ENCODE measurements at regions not wholly inside any gene's neighbourhood (a gene's known extent, or its start where the extent isn't known, plus 50 kb on each side); places are given as distances from the start of the nearest gene placed in this dataset.

- no peak for DNase-seq
- no peak overlapping the region for H3K4me3 ChIP-seq
- no peak overlapping the region for H3K9ac ChIP-seq
- H3K9me3 ChIP-seq (ENCODE audit: low read depth): no peaks in the 10 kb centered on the region
- no peaks in the 10 kb centered on the region for H3K36me3 ChIP-seq (ENCODE audit: low read depth)
- H3K4me1 ChIP-seq (ENCODE audit: insufficient read depth): no peaks in the 10 kb centered on the region
- no peaks in the 10 kb centered on the region for H3K79me2 ChIP-seq (ENCODE audit: insufficient read depth)
- H3K4me2 ChIP-seq (ENCODE audit: unreplicated experiment): no peak overlapping the region
- no peaks in the 10 kb centered on the region for H3F3A ChIP-seq (ENCODE audit: insufficient read depth)
- H3K27ac ChIP-seq: no peak overlapping the region
- in situ Hi-C loops (cut with MboI): no loop called here
- H2AFZ ChIP-seq: no peak overlapping the region
- TF ChIP-seq EZH2phosphoT487 (IDR thresholded peaks at IDR 0.05; ENCODE audit: insufficient read depth, low read depth): no peak
- no peak for TF ChIP-seq EZH2 (IDR thresholded peaks at IDR 0.05; ENCODE audit: insufficient read depth, poor library complexity, severe bottlenecking)
- no peaks in the 10 kb centered on the region for H3K27me3 ChIP-seq (replicated peaks; ENCODE audit: insufficient read depth)
- H3K9me2 ChIP-seq (ENCODE audit: insufficient read depth): no peaks in the 10 kb centered on the region
- H4K20me1 ChIP-seq (ENCODE audit: insufficient read depth): no peaks in the 10 kb centered on the region
- WGBS, 2 experiments (ENCODE audit: low coverage in 1 of 2, low lambda C conversion rate in 2 of 2, missing lambda C conversion rate in 2 of 2): 91 to 93% methylated on average over 2 of the region's 2 CpGs
Measured at GRCh38 chr6:128720891-128721290, 162.0 kb upstream of the LAMA2 start.

GRCh38 chr6:128719786-128720185, 163.2 kb upstream of the LAMA2 start:
- in situ Hi-C loops (cut with MboI): loop anchor here (10.0 kb wide), 1 partner anchor 195 kb away; the partner anchor contains the start of gene PTPRK
- no peak overlapping the region for H3K4me2 ChIP-seq (ENCODE audit: unreplicated experiment)
- DNase-seq: no peak
- no peak overlapping the region for H2AFZ ChIP-seq
- no peak overlapping the region for H3K4me3 ChIP-seq
- no peaks in the 10 kb centered on the region for H3K4me1 ChIP-seq (ENCODE audit: insufficient read depth)
- H3K27me3 ChIP-seq (replicated peaks; ENCODE audit: insufficient read depth): no peaks in the 10 kb centered on the region
- TF ChIP-seq EZH2 (IDR thresholded peaks at IDR 0.05; ENCODE audit: insufficient read depth, poor library complexity, severe bottlenecking) (no peak), EZH2phosphoT487 (IDR thresholded peaks at IDR 0.05; ENCODE audit: insufficient read depth, low read depth) (no peak)
- H4K20me1 ChIP-seq (ENCODE audit: insufficient read depth): no peaks in the 10 kb centered on the region
- H3K79me2 ChIP-seq (ENCODE audit: insufficient read depth): no peaks in the 10 kb centered on the region
- no peaks in the 10 kb centered on the region for H3K9me2 ChIP-seq (ENCODE audit: insufficient read depth)
- no peak overlapping the region for H3K27ac ChIP-seq
- H3K36me3 ChIP-seq (ENCODE audit: low read depth): no peaks in the 10 kb centered on the region
- H3K9me3 ChIP-seq (ENCODE audit: low read depth): no peaks in the 10 kb centered on the region
- H3F3A ChIP-seq (ENCODE audit: insufficient read depth): no peaks in the 10 kb centered on the region
- 82 to 86% methylated on average over 3 of the region's 3 CpGs for WGBS, 2 experiments (ENCODE audit: low coverage in 1 of 2, low lambda C conversion rate in 2 of 2, missing lambda C conversion rate in 2 of 2)
- no peak overlapping the region for H3K9ac ChIP-seq

DNA sequence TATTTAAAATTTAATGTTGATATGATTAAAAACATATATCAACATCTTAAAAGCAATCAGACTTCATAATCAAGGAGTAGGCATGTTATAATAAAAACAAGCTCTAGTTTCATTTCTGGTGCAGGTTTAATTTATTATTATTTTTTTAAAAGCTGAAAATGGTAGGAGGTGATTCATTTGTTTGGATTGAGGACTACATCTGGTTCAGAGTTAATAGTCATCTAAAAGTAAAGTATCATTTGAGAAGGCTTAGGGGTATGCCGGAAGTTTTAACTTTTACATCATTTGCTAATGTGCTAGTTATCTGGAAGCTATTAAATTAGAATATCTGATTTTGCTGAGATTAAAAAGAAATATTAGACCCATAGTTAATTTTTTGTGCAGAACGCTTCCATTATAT, 169.5 kb upstream of the LAMA2 start:
- TF ChIP-seq EZH2 (IDR thresholded peaks at IDR 0.05; ENCODE audit: insufficient read depth, poor library complexity, severe bottlenecking) (no peak), EZH2phosphoT487 (IDR thresholded peaks at IDR 0.05; ENCODE audit: insufficient read depth, low read depth) (no peak)
- no peaks in the 10 kb centered on the region for H4K20me1 ChIP-seq (ENCODE audit: insufficient read depth)
- H3K4me1 ChIP-seq (ENCODE audit: insufficient read depth): peaks cover 24% of the 10 kb centered on the region
- H3K27ac ChIP-seq: no peak overlapping the region
- no peak overlapping the region for H3K9ac ChIP-seq
- H3K9me2 ChIP-seq (ENCODE audit: insufficient read depth): no peaks in the 10 kb centered on the region
- WGBS, 2 experiments (ENCODE audit: low coverage in 1 of 2, low lambda C conversion rate in 2 of 2, missing lambda C conversion rate in 2 of 2): 0 to 3% methylated on average over 2 of the region's 2 CpGs
- H3K9me3 ChIP-seq (ENCODE audit: low read depth): no peaks in the 10 kb centered on the region
- H3K79me2 ChIP-seq (ENCODE audit: insufficient read depth): no peaks in the 10 kb centered on the region
- H3K27me3 ChIP-seq (replicated peaks; ENCODE audit: insufficient read depth): no peaks in the 10 kb centered on the region
- H3K36me3 ChIP-seq (ENCODE audit: low read depth): no peaks in the 10 kb centered on the region
- H3K4me3 ChIP-seq: 0 out of 2 replicates have a peak overlapping the region, but pooled peaks have one; percentile 2
- in situ Hi-C loops (cut with MboI): loop anchor here (10.0 kb wide), 1 partner anchor 189 kb away; the partner anchor contains the start of gene PTPRK
- H3F3A ChIP-seq (ENCODE audit: insufficient read depth): peaks cover 12% of the 10 kb centered on the region
- peak overlapping the region; percentile 33 for H3K4me2 ChIP-seq (ENCODE audit: unreplicated experiment)
- DNase-seq: peak; percentile 71
- no peak overlapping the region for H2AFZ ChIP-seq

GRCh38 chr6:128712898-128713297, 170.0 kb upstream of the LAMA2 start:
- in situ Hi-C loops (cut with MboI): loop anchor here (10.0 kb wide), 1 partner anchor 188 kb away; the partner anchor contains the start of gene PTPRK
- no peaks in the 10 kb centered on the region for H3K9me2 ChIP-seq (ENCODE audit: insufficient read depth)
- H3K4me2 ChIP-seq (ENCODE audit: unreplicated experiment): peak overlapping the region; percentile 33
- no peaks in the 10 kb centered on the region for H3K79me2 ChIP-seq (ENCODE audit: insufficient read depth)
- no peak overlapping the region for H3K9ac ChIP-seq
- peak; percentile 14 for DNase-seq
- H3F3A ChIP-seq (ENCODE audit: insufficient read depth): peaks cover 12% of the 10 kb centered on the region
- H3K27ac ChIP-seq: no peak overlapping the region
- H2AFZ ChIP-seq: no peak overlapping the region
- TF ChIP-seq EZH2phosphoT487 (IDR thresholded peaks at IDR 0.05; ENCODE audit: insufficient read depth, low read depth): no peak
- no peak for TF ChIP-seq EZH2 (IDR thresholded peaks at IDR 0.05; ENCODE audit: insufficient read depth, poor library complexity, severe bottlenecking)
- WGBS, 2 experiments (ENCODE audit: low coverage in 1 of 2, low lambda C conversion rate in 2 of 2, missing lambda C conversion rate in 2 of 2): 9 to 27% methylated on average over 1 of the region's 1 CpG
- H3K4me3 ChIP-seq: no peak overlapping the region
- H4K20me1 ChIP-seq (ENCODE audit: insufficient read depth): no peaks in the 10 kb centered on the region
- no peaks in the 10 kb centered on the region for H3K27me3 ChIP-seq (replicated peaks; ENCODE audit: insufficient read depth)
- peaks cover 24% of the 10 kb centered on the region for H3K4me1 ChIP-seq (ENCODE audit: insufficient read depth)
- no peaks in the 10 kb centered on the region for H3K36me3 ChIP-seq (ENCODE audit: low read depth)
- H3K9me3 ChIP-seq (ENCODE audit: low read depth): no peaks in the 10 kb centered on the region

Measured in GM23248 (cell line).